GM10248 (cell line): ENCODE measurements at regions not wholly inside any gene's neighbourhood (a gene's known extent, or its start where the extent isn't known, plus 50 kb on each side); places are given as distances from the start of the nearest gene placed in this dataset.

Experiments
- CTCF ChIA-PET: fragments of 300-600 bp; sonication (Branson Sonifier 250); formaldehyde crosslinking; extraction: SDS; loops from one replicate; lab custom pipeline; 2021; ENCODE audit warnings: antibody characterized with exemption; lab: Yijun Ruan, JAX
- POLR2A ChIA-PET: fragments of 350-650 bp; sonication (Branson Sonifier 250); formaldehyde crosslinking; extraction: SDS; loops from one replicate; lab custom pipeline; 2020; ENCODE audit warnings: antibody characterized with exemption; lab: Yijun Ruan, JAX
- DNase-seq: peaks from one replicate; pipeline ENCODE4 v3.0.0; 2012; ENCODE audit errors: extremely low spot score
- TF ChIP-seq, protein P1 (sequence below): IDR thresholded peaks from 2 replicates; pipeline ENCODE4 v1.5.1; 2012; ENCODE audit warnings: mild to moderate bottlenecking, low read depth; ENCODE audit errors: extremely low read depth, missing control alignments, control extremely low read depth

DNA sequence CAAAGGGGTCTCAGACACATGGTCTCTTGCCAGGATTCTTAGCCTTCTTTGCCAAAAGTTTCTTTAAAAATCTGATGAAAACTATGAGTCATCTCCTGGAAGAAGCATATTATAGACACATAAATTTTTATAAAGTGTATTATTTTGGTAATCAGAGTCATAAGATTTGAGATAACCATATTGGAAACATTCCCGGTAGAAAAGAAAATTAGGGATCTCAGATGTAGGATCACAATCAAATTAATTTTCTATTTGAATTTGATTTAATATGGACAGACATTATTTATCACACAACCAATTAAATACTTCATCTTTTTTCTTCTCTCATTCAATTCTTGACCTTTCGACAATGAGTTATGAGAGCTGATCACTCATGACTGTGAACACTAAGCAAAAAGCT lies 347.7 kb upstream of the CDH8 start:
- CTCF ChIA-PET: no interaction called here
- POLR2A ChIA-PET: no interaction called here
- no peak for DNase-seq
- TF ChIP-seq, protein P1, sequence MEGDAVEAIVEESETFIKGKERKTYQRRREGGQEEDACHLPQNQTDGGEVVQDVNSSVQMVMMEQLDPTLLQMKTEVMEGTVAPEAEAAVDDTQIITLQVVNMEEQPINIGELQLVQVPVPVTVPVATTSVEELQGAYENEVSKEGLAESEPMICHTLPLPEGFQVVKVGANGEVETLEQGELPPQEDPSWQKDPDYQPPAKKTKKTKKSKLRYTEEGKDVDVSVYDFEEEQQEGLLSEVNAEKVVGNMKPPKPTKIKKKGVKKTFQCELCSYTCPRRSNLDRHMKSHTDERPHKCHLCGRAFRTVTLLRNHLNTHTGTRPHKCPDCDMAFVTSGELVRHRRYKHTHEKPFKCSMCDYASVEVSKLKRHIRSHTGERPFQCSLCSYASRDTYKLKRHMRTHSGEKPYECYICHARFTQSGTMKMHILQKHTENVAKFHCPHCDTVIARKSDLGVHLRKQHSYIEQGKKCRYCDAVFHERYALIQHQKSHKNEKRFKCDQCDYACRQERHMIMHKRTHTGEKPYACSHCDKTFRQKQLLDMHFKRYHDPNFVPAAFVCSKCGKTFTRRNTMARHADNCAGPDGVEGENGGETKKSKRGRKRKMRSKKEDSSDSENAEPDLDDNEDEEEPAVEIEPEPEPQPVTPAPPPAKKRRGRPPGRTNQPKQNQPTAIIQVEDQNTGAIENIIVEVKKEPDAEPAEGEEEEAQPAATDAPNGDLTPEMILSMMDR: no peak

DNA sequence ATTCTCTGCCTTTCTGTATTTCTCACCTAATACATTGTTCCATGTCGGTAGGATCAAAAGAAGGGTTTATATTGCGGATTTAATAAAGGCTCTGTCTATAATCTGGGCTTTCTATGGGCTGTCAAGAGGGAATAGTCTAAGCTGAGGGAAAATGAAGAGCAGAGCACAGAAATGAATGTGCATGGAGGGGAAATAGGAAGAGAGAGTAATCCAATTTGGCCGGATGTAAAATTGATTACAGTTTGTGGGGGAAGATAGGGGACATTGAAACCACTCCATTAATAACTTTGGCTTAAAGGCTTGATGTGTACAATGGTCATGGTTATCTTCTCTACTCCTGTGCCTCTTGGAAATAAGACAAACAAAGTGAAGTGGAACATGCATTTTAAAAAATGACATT lies 334.2 kb upstream of the CDH8 start:
- no peak for DNase-seq
- ChIA-PET CTCF (no interaction called here), POLR2A (no interaction called here)
- TF ChIP-seq, protein P1: no peak

DNA sequence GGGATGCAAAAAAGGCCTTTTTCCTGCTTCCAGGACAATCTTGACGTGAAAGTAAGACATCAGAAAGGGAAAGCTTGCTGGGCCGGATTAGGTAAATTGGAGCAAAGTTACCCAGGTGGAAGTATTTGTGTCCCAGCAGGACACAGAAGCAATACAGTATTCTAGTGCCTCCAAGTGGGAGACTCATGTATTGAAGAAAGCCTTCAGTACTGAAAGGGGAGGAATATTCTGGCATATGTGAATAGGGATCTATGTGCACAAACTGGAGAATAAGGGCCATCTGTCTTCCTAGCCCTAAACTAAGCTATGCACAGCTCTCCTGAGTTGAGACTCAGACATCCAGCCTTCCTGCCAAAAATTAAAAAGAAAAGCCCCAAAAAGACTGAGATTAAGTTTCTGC lies 327.3 kb upstream of the CDH8 start:
- POLR2A ChIA-PET: no interaction called here
- no peak for DNase-seq
- CTCF ChIA-PET: no interaction called here

DNA sequence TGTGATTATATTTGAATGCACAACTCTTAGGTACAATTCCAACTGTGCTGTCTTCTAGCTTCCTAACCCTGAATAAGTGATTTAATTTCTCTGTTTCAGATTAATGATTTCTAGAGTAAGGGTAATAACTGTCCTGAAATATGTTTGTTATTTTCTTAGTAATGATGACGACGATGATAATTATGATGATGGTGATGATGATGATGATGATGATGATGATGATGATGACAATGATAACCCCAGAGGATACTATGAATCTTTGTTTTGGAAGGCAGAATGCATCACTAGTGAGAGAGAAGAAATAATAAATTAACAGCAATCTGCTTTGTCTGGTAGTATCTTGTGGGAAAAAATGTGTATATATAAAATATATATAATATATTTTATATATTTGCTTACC lies 317.1 kb upstream of the CDH8 start:
- POLR2A ChIA-PET: no interaction called here
- TF ChIP-seq, protein P1: no peak
- DNase-seq: no peak
- CTCF ChIA-PET: no interaction called here

More for the DNA sequence above, 327.3 kb upstream of the CDH8 start:
- TF ChIP-seq, protein P1: no peak

DNA sequence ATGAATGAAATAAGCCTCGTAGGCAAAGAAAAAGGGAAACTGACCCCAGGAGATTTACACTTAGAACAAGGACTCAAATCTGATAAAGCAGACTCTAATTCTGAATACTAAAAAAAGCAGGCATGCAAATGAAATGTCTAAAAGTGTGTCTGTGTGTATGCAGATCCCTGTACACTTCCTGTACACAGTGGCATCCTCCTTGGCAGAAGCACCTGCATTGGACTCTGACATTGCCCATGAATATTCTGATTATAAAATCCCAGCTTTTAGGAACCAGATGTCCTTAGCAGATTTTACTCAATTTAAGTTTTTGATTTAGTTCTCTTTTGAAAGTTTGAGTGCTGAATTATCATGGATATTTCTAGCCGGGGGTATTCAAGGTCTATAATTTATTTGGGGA lies 306.0 kb upstream of the CDH8 start:
- ChIA-PET POLR2A (no interaction called here), CTCF (no interaction called here)
- TF ChIP-seq, protein P1: no peak
- DNase-seq: no peak

DNA sequence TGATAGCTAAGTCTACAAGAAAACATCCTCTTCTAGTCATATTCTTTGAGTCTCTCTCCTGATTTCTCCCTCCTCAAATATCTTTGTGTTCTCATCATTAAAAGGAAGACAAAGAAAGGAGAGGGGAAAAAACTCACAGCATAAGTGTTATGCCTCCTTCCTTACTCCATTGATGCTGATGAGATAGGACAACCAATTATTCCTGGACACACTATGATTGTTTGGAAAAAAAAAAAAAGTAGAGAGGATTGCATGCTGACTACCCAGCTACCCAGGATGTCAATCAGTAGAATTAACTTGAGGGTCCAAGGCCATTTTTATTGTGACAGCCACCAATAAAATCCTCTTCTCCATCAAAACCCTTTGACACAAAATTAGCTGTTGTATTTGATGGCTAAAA lies 299.1 kb upstream of the CDH8 start:
- ChIA-PET CTCF (no interaction called here), POLR2A (no interaction called here)
- TF ChIP-seq, protein P1: no peak
- no peak for DNase-seq

DNA sequence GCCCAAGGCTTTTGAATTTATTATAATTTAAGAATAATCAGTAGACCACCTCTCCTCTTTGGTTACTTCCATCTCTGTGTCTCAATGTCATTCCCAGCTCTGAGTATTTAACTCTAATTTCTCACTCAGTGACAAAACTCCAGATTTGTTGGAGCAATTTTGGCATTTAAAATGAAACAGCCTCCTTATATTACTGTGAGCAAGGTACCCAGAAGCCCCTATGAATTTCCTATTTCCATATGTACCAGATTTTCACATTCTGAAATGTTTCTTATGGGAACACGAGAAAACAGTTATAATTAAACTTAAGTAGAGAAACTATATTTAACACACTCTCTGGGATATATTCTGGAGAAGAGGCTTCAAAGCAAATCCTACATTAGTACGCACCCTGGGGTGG lies 285.4 kb upstream of the CDH8 start:
- POLR2A ChIA-PET: no interaction called here
- CTCF ChIA-PET: no interaction called here
- no peak for DNase-seq
- TF ChIP-seq, protein P1: no peak
